ENCODE measurements at regions not wholly inside any gene's neighbourhood (a gene's known extent, or its start where the extent isn't known, plus 50 kb on each side); places are given as distances from the start of the nearest gene placed in this dataset.
"Not testable (repeated sequence)": the region's sequence is repeated elsewhere in the genome, so short reads cannot be mapped to it uniquely, and the experiment has no call there.

DNA sequence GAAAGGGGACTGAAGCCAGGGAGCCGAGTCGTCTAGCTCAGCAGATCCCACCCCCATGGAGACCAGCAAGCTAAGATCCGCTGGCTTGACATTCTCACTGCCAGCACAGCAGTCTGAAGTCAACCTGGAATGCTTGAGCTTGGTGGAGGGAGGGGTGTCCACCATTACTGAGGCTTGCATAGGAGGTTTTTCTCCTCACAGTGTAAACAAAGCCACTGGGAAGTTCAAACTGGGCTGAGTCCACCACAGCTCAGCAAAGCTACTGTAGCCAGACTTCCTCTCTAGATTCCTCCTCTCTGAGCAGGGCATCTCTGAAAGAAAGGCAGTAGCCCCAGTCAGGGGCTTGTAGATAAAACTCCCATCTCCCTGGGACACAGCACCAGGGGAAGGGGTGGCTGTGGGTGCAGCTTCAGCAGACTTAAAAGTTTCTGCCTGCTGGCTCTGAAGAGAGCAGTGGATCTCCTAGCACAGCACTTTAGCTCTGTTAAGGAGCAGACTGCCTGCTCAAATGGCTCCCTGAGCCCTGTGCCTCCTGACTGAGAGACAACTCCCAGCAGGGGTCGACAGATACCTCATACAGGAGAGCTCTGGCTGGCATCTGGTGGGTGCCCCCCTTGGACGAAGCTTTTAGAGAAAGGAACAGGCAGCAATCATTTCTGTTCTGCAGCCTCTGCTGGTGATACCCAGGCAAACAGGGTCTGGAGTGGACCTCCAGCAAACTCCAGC, 942.0 kb upstream of the ROBO1 start:
- not testable (repeated sequence) for DNase-seq

DNA sequence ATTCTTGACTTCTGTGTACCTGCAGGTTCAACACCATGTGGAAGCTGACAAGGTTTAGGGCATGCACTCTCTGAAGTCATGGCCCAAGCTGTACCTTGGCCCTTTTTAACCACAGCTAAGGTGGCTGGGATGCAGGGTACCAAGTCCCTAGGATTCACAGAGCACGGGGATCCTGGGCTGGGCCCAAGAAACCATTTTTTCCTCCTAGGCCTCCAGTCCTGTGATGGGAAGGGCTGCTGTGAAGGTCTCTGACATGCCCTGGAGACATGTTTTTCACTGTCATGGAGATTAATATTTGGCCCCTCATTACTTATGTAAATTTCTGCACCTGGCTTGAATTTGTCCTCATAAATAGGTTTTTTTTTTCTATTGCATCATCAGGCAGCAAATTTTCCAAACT, 937.5 kb upstream of the ROBO1 start:
- DNase-seq: no peak

DNA sequence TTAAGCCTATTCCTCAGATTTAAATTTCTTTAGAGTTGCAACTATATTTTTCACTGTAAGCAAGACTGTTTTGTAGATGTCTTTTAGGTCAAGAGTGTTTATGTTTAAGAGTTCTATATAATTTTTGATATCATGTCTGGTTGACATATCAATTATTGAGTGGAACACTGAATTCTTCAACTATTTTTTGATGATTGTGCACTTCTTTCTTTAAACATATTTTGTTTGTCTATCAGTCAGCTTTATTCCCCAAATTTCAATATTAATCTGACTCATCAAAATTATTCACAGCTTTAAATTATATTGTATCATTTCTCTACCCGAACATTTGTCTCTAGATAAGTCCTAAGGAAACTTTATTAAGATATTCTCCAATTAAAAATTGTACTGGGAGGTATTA, 933.6 kb upstream of the ROBO1 start:
- DNase-seq: no peak

DNA sequence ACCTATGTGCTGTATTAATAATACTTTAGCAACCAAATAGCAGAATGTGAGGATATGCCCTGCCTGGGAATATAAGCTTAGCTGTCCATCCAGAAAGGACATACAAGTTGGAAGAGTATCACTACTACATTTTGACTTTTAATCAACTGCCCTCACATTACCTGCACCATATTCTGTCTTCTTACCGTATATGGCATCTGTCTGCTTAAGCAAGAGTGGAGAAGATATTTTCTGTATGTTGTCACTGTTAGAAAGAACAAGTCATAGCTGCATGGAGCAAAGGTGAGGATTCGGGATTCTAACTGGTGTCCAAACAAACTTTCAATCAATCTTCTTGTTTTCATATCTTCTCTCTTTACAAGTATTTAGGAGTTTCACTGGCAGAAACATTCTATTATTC, 929.5 kb upstream of the ROBO1 start:
- DNase-seq: no peak

DNA sequence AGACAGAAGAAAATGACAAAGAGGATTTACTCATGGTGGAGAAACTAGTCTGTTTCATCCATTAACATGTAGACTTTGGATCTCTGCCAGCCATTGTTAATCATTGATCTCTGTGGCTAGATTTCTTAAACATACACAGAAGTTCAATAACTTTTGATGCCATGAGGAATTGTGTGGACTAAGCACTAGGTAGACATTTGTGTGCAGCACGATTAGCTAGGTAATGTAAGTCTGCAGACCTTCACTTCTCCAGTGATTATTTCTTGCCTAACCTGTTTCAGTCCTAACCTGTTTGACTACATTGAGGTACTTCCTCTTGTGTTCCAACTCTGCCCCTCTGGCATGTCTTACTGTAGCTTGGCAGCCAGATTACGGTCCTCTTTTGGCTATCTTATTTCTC, 928.5 kb upstream of the ROBO1 start:
- no peak for DNase-seq

DNA sequence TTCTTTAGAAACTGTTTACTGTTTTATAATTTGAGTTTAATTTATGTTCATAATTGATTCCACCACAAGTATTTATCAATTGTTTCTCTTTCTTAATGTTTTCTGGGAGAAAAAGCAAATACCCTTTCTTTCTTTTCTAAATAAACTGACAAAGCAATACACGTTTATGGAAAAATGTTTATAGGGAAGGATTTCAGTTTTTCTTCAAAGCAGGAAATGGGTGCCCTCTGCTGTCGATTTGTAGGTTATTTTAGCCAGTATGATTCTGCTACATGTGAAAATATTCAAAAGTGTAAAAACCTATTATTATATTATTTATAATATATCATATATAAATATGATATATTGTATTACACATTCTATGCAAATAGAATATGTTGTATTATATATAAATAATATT, 921.0 kb upstream of the ROBO1 start:
- no peak for DNase-seq

DNA sequence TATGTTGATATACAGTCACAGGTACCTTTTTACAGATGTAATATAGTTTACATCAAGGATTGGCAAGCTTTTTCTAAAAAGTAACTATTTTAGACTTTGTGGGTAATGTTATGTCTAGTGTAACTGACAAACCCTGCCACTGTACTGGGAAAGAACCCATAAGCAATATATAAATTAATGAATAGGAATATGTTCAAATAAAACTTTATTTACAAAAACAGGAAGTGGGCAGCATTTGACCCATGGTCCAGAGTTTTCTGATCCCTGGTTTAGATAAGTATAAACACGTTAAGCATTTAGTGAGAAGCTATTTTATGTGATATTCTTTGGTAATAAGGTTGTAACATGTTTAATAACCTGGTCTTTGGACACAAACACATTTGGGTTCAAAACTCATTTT, 915.2 kb upstream of the ROBO1 start:
- no peak for DNase-seq

DNA sequence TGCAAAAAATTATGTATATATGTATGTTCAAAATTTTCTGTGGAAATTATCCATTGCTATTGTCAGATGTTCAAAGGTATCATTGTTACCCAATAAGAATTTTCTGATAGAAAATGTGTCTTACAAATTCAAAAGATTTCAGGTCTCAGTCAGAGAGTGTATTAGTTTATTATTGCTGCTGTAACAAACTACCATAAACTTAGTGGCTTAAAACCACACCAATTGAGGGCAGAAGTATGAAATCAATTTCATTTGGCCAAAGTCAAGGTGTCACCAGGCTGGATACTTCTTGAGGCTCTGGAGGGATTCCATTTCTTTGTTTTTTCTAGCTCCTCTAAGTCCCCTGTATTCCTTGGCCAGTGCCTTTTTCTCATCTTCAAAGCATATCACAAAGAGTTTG, 914.4 kb upstream of the ROBO1 start:
- no peak for DNase-seq

DNA sequence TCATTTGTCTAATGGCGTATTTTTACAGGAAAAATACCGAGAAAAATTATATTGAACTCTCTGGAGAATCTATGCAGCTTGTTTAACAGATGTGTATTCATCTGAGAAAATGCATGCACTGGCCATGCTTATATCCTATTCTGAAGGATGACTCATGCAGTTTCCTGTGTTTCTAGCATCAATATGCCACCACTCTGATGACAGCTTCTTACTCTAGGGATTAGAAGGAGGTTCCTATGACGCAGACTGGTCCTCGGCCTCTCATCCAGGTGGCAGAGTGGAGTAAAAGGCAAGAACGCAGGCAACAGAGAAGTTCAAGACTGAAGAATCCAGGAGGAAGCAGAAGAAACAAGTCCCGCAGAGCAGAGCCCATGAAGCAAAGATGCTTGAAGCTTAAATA, 910.0 kb upstream of the ROBO1 start:
- DNase-seq: no peak

DNA sequence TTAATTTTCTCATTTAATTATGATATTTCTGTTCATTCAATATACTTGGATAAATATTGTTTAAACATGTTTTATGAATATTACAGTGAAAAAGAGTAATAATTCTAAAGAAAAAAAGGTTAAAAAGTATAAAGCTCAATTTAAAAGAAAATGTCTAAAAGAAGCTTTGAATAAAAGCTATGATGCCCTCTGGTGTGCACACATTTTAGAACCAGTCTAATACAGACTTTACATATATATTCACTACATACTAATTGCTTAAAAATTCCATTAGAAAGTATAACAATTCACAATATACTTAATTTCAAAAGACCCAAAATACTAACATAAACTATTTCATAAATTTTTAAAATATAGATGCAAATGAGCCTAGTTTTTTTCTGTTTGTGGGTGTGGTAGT, 909.1 kb upstream of the ROBO1 start:
- no peak for DNase-seq

DNA sequence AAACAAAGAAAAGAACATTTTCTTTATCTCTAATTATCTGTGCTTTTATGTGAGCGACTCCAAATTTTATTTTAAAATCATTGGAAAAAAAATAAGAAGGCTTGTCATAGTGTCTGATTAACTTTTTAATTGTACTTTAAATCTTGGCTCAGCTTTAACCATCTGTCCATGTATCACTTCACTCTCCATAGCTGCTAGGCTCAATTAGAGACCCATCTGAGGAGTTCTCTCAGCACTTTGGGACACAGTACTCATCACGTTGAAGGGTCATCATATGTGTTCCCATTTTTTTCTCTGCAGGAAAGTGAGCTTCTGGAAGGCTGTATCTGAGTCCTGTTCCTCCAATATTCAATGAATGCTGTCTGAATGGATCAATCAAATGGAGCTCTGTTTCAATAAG, 908.5 kb upstream of the ROBO1 start:
- no peak for DNase-seq

DNA sequence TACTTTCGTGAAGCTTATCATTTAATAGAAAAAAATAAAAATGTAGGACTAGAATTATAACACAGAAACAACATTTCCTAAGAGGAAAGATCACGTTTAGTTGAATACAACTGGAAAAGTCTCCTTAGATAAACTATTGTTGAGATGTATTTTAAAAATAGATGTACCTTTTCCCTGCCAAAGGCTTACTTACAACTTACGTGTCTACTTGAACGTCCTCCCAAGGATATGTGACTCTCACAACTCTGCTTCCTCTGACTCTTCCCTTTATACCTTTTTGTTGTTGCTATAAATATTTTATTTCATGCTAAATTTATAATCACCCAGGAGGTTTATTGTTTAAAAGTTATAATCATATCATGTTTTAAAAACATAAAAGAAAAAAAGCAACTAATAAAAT, 908.0 kb upstream of the ROBO1 start:
- no peak for DNase-seq

DNA sequence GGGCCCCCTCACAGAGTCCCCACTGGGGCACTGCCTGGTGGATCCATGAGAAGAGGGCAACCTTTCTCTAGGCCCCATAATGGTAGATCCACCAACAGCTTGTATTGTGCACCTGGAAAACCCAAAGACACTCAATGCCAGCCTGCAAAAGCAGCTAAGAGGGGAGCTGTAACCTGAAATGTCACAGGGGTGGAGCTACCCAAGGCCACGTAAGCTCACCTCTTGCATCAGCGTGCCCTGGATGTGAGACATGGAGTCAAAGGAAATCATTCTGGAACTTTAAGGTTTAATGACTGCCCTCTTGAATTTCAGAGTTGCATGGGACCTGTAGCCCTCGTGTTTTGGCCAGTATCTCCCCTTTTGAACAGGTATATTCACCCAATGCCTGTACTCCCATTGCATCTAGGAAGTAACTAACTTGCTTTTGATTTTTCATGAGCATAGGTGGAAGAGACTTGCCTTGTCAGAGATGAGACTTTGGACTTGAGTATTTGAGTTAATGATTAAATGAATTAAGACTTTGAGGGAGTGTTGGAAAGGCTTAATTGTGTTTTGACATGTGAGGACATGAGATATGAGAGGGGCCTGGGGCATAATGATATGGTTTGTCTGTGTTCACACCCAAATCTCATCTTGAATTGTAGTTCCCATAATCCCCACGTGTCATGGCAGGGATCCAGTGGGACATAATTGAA, 900.9 kb upstream of the ROBO1 start:
- DNase-seq: no peak

DNA sequence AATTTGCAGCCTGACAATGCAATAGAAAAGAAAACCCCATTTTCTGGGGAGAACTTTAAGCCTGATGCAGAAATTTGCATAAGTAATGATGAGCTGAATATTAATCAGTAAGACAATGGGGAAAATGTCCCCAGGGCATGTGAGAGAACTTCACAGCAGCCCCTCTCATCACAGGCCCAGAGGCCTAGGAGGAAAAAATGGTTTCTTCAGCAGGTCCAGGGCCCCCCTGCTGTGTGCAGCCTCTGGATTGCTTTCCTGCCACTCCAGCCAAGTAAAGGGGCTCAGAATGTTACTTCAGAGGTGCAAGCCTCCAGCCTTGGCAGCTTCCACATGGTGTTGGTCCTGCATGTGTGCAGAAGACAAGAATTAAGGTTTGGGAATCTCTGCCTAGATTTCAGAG, 900.3 kb upstream of the ROBO1 start:
- DNase-seq: no peak

DNA sequence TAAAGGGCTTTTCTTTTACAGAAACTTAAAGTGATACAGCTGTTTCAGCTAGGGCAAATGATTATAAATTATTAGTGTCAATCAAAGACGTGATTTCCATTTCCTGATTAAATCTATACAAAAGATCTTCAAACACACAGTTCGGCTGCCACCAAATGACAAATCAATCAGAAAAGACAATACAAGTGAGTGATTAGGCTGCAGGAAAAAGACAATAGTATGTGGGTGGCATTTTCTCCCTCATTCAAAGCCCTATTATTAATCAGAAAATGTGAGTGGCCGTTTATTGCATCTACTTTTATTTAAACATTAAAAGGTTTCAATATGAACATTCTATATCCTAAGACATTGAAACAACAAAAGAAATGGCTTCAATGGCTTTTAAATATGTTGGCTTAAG, 895.6 kb upstream of the ROBO1 start:
- no peak for DNase-seq

DNA sequence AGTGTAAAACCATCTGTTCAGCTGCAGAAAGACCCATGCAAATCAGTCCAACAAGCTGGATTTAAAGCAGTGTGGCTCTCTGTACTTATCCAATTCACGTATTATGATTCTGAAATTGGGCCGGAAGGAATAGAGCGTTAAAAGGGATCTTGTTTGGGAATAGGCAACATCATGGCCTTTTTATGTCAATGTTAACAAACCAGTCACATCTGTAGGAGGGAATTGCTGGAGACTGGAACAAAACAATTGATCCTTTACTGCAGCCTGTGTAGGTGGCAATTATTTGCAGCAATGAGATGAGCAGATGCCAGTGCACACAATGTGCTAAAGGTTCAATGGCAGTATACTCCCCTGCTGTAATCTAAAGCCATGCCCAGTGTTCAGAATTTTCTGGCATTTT, 887.4 kb upstream of the ROBO1 start:
- no peak for DNase-seq

DNA sequence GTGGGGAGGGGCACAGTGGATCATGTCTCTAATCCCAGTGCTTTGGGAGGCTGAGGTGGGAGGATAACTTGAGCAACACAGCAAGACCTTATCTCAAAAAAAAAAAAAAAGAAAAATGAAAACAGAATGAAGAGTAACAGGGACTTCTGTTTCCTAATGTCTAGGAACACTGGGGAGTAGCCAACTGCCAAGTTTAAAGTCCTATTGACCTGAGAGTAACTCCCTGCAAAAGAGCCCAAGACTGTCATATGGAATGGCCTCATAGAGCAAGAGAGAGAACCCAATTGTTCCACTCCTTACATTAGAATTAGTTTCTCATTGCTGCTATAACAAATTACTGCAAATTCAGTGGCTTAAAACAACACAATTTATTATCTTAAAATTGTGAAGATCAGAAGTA, 881.4 kb upstream of the ROBO1 start:
- no peak for DNase-seq

DNA sequence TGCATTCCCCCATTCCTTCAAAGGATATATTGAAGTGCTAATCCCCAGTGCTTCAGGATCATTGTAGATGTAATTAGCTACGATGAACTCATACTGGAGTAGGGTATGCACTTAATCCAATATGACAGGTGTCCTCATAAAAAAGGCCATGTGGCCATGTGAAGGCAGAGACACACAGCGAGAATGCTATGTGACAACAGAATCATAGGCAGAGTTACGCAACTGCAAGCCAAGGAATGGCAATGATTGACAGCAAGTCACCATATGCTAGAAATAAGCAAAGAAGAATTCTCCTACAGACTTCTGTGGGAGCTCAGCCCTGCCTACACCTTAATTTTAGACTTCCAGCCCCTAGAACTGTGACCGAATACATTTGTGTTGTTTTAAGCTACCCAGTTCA, 875.6 kb upstream of the ROBO1 start:
- no peak for DNase-seq

DNA sequence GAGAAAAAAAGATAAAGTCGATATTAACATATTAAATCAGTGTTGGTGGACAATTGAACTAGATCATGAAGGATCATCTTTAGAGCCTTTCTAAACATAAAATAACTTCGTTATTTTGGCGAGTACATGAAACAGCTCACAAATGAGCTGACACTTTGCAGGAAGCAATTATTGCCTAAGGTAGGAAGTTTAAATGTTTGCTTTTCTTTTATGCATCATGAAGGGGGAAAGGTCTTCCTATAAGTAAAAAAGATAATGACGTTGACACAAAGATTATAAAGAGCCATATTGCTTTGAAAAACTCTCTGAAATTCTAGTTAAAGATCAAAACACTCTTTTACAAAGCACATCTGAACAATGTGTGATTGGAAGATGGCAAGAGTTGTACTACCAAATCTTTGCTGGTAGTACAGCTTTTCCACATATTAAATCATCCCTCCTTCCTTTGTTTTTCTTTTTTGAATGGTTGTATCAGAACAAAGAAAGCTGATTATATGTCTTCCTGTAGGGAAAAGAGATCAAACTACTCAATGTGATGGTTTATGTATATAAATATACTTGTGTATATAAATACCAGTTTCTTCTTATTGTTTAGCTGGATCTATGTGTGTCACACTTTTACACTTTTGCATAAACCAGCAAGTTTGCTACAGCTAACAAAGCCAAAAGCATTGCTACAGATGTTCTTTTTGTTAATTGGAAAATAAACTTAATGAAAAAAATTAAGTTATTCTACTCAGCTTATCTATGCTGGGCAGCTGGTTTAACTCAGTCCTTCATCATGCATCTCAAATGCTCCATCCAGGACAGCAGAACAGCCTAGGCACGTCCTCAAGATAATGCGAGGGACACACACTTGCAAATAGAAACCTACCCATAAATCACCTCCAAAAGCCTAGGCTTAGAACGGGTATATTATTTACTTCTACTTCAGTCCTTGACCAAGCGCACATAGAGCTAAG, 850.8 kb upstream of the ROBO1 start:
- no peak for DNase-seq

DNA sequence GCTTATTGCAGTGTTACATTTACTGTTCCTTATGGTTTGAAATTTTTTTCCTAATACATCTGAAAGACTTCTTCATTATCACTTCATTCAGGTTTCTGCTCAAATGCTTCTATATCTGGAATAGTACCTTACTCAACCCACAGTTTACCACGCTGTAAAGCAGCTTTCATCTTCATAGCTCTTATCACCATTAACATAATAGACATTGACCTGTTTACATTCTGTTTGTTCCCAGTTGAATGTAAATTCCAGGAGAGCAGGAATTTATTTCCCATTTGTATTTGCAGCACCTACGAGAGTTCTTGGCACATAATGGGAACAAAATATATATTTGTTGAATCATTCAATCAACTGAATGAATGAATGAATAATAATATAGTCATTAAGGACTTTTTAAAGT, 844.6 kb upstream of the ROBO1 start:
- no peak for DNase-seq

DNA sequence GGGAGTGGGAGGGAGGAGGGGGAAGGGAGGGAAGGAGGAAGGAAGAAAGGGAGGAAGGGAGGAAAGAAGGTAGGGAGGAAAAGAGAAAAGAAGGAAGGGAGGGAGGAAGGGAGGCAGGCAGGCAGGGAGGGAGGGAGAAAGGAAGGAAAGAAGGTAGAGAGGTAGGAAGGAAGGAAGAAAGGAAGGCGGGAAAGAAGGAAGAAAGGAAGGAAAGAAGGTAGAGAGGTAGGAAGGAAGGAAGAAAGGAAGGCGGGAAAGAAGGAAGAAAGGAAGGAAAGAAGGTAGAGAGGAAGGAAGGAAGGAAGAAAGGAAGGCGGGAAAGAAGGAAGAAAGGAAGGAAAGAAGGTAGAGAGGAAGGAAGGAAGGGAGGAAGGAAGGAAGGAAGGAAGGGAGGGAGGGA, 840.3 kb upstream of the ROBO1 start:
- DNase-seq: not testable (repeated sequence)

DNA sequence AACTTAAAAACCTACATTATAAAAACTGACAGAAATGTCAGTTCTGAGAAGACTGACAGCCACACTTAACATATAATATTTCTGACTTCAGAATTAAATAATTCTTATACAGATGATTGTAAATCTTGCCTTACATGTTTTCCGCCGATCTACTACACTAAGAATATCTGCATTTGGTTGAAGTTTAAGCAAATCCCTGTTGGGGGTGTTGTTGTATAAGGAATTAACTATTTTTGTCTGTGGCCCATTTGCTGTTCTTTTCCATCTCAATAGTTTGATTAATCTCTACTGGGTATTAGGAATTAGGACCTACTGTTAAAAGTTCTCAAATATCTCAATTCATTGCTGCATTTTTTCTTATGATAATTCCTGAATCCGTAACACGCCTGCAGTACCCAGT, 838.3 kb upstream of the ROBO1 start:
- no peak for DNase-seq

DNA sequence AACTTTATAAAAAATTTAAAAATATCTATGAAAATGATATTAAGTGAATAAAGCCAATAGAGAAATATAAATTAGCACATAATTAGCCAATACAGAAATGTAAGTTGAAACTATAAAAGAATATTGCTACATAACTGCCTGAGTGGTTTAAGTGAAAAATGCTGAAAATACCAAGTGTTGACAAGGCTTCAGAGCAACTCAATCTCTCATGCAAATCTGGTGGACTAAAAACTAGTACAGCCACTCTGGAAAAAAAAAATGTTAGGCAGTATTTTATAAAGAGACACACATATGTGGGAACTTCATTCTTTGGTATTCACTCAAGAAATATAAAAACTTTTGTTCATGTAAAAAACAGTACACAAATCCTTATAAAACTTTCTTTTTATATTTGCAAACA, 833.7 kb upstream of the ROBO1 start:
- no peak for DNase-seq

DNA sequence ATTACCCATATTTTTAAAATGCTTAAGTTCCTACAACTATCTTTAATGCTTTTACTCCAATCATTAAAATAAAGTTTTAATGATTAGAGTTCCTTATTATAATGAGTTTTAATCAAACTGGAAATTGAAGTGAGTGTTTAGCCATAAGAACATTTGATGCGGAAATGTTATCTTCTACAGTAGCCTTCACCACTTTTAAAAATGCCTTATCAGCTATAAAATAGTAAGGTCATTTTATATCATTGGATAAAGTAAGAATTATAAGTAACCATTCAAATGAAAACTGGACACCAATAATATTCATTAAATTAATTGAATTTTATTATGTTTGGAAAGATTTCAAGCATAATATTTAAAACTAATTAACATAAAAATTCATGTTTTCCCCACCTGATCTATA, 825.0 kb upstream of the ROBO1 start:
- no peak for DNase-seq

Data from CD4-positive, alpha-beta T cell treated with Interleukin-6 for 4 hours (primary cell).